NCI-H774 (cell line): ENCODE measurements at regions not wholly inside any gene's neighbourhood (a gene's known extent, or its start where the extent isn't known, plus 50 kb on each side); places are given as distances from the start of the nearest gene placed in this dataset.
"Not testable (repeated sequence)": the region's sequence is repeated elsewhere in the genome, so short reads cannot be mapped to it uniquely, and the experiment has no call there.

Experiments used
- DNase-seq: peaks from one replicate; lab custom pipeline; 2025; lab: John Stamatoyannopoulos, UW

GRCh38 chr9:86614871-86615849 lies 260.9 kb upstream of the TUT7 start:
- DNase-seq: no peak

- no peak for DNase-seq
Observed at GRCh38 chr9:86613943-86614342, 259.7 kb upstream of the TUT7 start.

GRCh38 chr9:86611534-86611933 lies 257.3 kb upstream of the TUT7 start:
- not testable (repeated sequence) for DNase-seq

GRCh38 chr9:86605303-86605702 lies 251.1 kb upstream of the TUT7 start:
- no peak for DNase-seq

- DNase-seq: no peak
Observed at GRCh38 chr9:86604741-86605140, 250.5 kb upstream of the TUT7 start.

GRCh38 chr9:86602715-86603114 lies 248.5 kb upstream of the TUT7 start:
- no peak for DNase-seq

- no peak for DNase-seq
Observed at GRCh38 chr9:86601697-86602096, 247.5 kb upstream of the TUT7 start.

GRCh38 chr9:86600977-86601376 lies 246.8 kb upstream of the TUT7 start:
- no peak for DNase-seq

- no peak for DNase-seq
Observed at GRCh38 chr9:86600291-86600690, 246.1 kb upstream of the TUT7 start.

- DNase-seq: no peak
Observed at GRCh38 chr9:86599561-86599960, 245.4 kb upstream of the TUT7 start.

GRCh38 chr9:86598411-86599239 lies 244.4 kb upstream of the TUT7 start:
- no peak for DNase-seq

- no peak for DNase-seq
Observed at GRCh38 chr9:86594724-86595123, 240.5 kb upstream of the TUT7 start.

GRCh38 chr9:86591472-86591871 lies 237.3 kb upstream of the TUT7 start:
- DNase-seq: no peak

- DNase-seq: no peak
Observed at GRCh38 chr9:86589730-86590129, 235.5 kb upstream of the TUT7 start.

GRCh38 chr9:86589273-86589672 lies 235.1 kb upstream of the TUT7 start:
- DNase-seq: no peak

GRCh38 chr9:86586144-86586494 lies 231.9 kb upstream of the TUT7 start:
- DNase-seq: no peak

GRCh38 chr9:86585422-86586143 lies 231.4 kb upstream of the TUT7 start:
- DNase-seq: no peak

GRCh38 chr9:86580688-86581087 lies 226.5 kb upstream of the TUT7 start:
- no peak for DNase-seq

- no peak for DNase-seq
Observed at GRCh38 chr9:86578722-86579121, 224.5 kb upstream of the TUT7 start.

- DNase-seq: no peak
Observed at GRCh38 chr9:86577420-86578333, 223.5 kb upstream of the TUT7 start.

- no peak for DNase-seq
Observed at GRCh38 chr9:86575825-86576525, 221.8 kb upstream of the TUT7 start.
